ENCODE measurements at regions not wholly inside any gene's neighbourhood (a gene's known extent, or its start where the extent isn't known, plus 50 kb on each side); places are given as distances from the start of the nearest gene placed in this dataset.

DNA sequence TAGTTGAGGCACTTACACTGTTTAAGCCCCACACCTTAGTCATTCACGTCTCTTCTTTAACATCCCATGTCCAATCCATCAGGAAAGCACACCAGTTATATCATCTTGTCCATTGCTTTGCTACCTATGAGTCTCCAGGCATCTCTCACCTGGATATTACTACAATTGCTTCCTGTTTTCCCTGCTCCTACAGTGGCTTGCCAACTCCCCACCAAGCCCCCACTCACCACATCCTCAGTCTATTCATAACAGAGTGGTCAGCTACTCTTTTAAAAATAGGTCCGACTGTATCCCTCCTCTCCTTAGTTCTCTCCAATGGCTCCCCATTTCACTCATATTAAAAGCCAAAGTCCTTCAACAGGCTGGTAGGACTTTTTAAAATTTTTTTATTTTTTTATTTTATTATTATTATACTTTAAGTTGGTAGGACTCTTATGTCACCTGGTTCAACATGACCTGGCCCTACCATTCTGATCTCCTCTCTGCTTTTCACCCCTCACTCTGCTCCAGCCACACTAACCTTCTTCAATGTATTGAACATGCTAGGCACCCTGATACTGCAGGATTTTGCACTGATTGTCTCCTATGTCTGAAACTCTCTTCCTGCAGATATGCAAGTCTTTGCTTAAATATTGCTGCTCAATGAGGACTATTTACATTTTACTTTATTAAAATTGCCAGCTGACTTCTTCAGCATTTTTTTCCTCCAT is 253.2 kb downstream of the CYRIA start:
- Histone ChIP-seq H3K27me3 (replicated peaks; ENCODE audit: control insufficient read depth, insufficient read depth, low read length) (no peaks in the 10 kb centered on the region), H3K36me3 (ENCODE audit: control insufficient read depth, insufficient read depth, low read length) (no peaks in the 10 kb centered on the region), H3K4me3 (replicated peaks; ENCODE audit: low read depth, low read length) (no peak overlapping the region)
- DNase-seq (ENCODE audit: extremely low read depth, insufficient read length) = no peak
- TF ChIP-seq, protein P1, sequence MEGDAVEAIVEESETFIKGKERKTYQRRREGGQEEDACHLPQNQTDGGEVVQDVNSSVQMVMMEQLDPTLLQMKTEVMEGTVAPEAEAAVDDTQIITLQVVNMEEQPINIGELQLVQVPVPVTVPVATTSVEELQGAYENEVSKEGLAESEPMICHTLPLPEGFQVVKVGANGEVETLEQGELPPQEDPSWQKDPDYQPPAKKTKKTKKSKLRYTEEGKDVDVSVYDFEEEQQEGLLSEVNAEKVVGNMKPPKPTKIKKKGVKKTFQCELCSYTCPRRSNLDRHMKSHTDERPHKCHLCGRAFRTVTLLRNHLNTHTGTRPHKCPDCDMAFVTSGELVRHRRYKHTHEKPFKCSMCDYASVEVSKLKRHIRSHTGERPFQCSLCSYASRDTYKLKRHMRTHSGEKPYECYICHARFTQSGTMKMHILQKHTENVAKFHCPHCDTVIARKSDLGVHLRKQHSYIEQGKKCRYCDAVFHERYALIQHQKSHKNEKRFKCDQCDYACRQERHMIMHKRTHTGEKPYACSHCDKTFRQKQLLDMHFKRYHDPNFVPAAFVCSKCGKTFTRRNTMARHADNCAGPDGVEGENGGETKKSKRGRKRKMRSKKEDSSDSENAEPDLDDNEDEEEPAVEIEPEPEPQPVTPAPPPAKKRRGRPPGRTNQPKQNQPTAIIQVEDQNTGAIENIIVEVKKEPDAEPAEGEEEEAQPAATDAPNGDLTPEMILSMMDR (IDR thresholded peaks at IDR 0.05; ENCODE audit: insufficient read depth, low read length, poor library complexity, severe bottlenecking) = no peak

DNA sequence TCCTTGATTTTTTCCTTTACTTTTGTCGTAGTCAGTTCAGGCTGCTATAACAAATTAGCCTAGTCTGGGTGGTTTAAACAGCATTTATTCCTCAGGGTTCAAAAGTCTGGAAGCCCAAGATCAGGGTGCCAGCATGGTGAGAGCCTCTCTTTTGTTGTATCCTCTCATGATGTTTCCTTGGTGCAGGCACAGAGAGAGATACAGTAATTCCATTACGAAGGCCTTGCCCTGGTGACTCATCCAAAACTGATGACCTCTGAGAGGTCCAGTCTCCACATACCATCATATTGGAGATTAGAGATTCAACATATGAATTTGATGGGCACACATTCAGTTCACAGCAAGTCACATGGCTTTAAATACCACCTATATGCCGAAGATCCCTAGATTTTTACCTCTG is 253.8 kb downstream of the CYRIA start:
- Histone ChIP-seq H3K36me3 (ENCODE audit: control insufficient read depth, insufficient read depth, low read length) (no peaks in the 10 kb centered on the region), H3K4me3 (replicated peaks; ENCODE audit: low read depth, low read length) (no peak overlapping the region), H3K27me3 (replicated peaks; ENCODE audit: control insufficient read depth, insufficient read depth, low read length) (no peaks in the 10 kb centered on the region)
- DNase-seq (ENCODE audit: extremely low read depth, insufficient read length) = no peak
- TF ChIP-seq, protein P1 (IDR thresholded peaks at IDR 0.05; ENCODE audit: insufficient read depth, low read length, poor library complexity, severe bottlenecking) = no peak

DNA sequence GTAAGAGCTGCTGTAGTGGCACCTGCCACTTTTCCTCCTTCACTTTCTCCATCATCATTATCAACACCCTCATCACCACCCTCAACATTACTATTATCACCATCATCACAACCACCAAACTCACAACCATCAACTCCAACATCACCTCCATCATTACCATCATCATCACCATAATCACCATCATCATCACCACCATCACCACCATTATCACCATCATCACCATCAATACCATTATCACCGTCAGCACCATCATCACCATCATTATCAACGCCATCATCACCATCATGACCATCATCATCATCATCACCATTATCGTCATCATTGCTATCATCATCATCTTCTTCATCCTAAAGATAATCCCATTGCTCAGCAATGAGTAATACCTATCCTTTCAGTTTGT is 255.8 kb downstream of the CYRIA start:
- TF ChIP-seq, protein P1 (IDR thresholded peaks at IDR 0.05; ENCODE audit: insufficient read depth, low read length, poor library complexity, severe bottlenecking) = no peak
- no peak for DNase-seq (ENCODE audit: extremely low read depth, insufficient read length)
- Histone ChIP-seq H3K27me3 (replicated peaks; ENCODE audit: control insufficient read depth, insufficient read depth, low read length) (no peaks in the 10 kb centered on the region), H3K4me3 (replicated peaks; ENCODE audit: low read depth, low read length) (no peak overlapping the region), H3K36me3 (ENCODE audit: control insufficient read depth, insufficient read depth, low read length) (no peaks in the 10 kb centered on the region)

DNA sequence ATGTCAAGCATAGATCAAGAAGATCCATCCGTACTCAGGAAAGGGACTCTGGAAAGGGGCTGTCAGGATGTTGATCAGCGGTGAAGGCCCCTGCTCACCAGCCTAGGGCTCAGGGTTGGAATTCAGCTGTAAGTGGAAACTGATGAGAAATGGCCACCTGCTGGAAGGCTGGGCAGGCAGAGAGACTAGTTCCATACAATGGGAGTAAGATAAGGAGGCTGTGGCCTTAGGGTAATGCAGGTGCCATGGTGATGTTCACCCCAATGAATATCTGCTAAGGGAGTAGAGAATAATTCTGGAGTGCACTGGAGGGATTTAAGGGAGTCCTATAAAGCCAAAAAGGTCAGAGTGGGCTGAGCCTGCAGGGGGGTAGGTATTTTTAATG is 256.6 kb downstream of the CYRIA start:
- TF ChIP-seq, protein P1 (IDR thresholded peaks at IDR 0.05; ENCODE audit: insufficient read depth, low read length, poor library complexity, severe bottlenecking) = no peak
- H3K4me3 ChIP-seq (replicated peaks; ENCODE audit: low read depth, low read length) = no peak overlapping the region
- no peaks in the 10 kb centered on the region for H3K36me3 ChIP-seq (ENCODE audit: control insufficient read depth, insufficient read depth, low read length)
- no peak for DNase-seq (ENCODE audit: extremely low read depth, insufficient read length)
- no peaks in the 10 kb centered on the region for H3K27me3 ChIP-seq (replicated peaks; ENCODE audit: control insufficient read depth, insufficient read depth, low read length)

DNA sequence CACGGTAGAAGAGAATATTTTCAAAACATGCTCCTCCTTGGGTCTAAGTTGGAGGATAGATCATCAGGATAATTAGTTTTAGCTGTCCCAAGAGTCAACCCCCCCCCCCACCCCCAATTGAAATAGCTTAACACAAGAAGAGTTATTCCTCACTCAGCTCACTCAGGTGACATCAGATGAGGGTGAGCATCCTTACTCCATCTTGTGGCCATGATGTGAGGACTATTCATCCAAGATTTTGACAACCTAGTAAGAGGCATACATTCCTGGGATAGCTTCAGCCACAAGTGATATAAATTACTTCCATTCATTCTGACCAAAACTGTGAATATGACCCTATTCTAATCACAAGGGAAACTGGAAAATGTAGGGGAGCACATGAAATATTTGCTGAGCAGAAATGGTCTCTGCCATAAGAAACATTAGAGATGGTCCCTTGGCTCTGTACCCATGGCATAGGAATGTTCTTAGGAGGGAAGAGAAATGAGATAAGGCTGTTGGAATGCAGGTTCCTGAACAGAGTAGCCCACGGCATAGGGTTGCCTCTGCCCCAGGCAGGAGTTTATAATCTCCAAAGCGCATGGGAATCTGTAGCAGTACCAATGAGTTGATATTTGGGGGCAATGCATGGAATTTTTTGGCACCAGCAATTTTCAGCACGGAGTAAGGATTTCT is 257.2 kb downstream of the CYRIA start:
- TF ChIP-seq, protein P1 (IDR thresholded peaks at IDR 0.05; ENCODE audit: insufficient read depth, low read length, poor library complexity, severe bottlenecking) = no peak
- H3K4me3 ChIP-seq (replicated peaks; ENCODE audit: low read depth, low read length) = no peak overlapping the region
- no peaks in the 10 kb centered on the region for H3K27me3 ChIP-seq (replicated peaks; ENCODE audit: control insufficient read depth, insufficient read depth, low read length)
- DNase-seq (ENCODE audit: extremely low read depth, insufficient read length) = no peak
- H3K36me3 ChIP-seq (ENCODE audit: control insufficient read depth, insufficient read depth, low read length) = no peaks in the 10 kb centered on the region
